GM12891 (cell line): ENCODE measurements at regions not wholly inside any gene's neighbourhood (a gene's known extent, or its start where the extent isn't known, plus 50 kb on each side); places are given as distances from the start of the nearest gene placed in this dataset.

Source experiments
- PAX5 ChIP-seq: IDR thresholded peaks from 2 replicates; pipeline ENCODE4 v1.6.1; 2011; ENCODE audit warnings: low read length, moderate library complexity, mild to moderate bottlenecking; ENCODE audit not compliant: insufficient read depth, severe bottlenecking
- POLR2A ChIP-seq: IDR thresholded peaks from 2 replicates; pipeline ENCODE4 v1.6.1; 2011; ENCODE audit warnings: low read depth, low read length, control low read depth
- POLR2AphosphoS5 ChIP-seq: IDR thresholded peaks from 2 replicates; pipeline ENCODE4 v1.6.1; 2011; ENCODE audit warnings: low read depth, low read length, control low read depth
- POU2F2 ChIP-seq: IDR thresholded peaks from 2 replicates; pipeline ENCODE4 v1.6.1; 2011; ENCODE audit warnings: low read depth, mild to moderate bottlenecking, control low read depth, low read length, moderate library complexity
- SPI1 ChIP-seq: IDR thresholded peaks from 2 replicates; pipeline ENCODE4 v1.6.1; 2011; ENCODE audit warnings: low read depth, low read length, control low read depth
- TAF1 ChIP-seq: IDR thresholded peaks from 2 replicates; pipeline ENCODE4 v1.6.1; 2011; ENCODE audit warnings: low read depth, low read length, control low read depth

GRCh38 chr1:177784409-177784808, 185.4 kb downstream of the SEC16B start:
- TF ChIP-seq POLR2A = no peak
- no peak for TF ChIP-seq POLR2AphosphoS5
- TF ChIP-seq PAX5 = no peak
- no peak for TF ChIP-seq POU2F2
- TF ChIP-seq TAF1 = no peak
- no peak for TF ChIP-seq SPI1
